HG03354 (cell line): ENCODE measurements at regions not wholly inside any gene's neighbourhood (a gene's known extent, or its start where the extent isn't known, plus 50 kb on each side); places are given as distances from the start of the nearest gene placed in this dataset.
"Not testable (repeated sequence)": the region's sequence is repeated elsewhere in the genome, so short reads cannot be mapped to it uniquely, and the experiment has no call there.

Source experiments
- ATAC-seq: cut with Tn5 transposase; IDR thresholded peaks from one replicate; pipeline ENCODE4 v1.9.1; 2021; ENCODE audit warnings: mild to moderate bottlenecking; ENCODE audit not compliant: unreplicated experiment, poor library complexity, severe bottlenecking

- ATAC-seq: no peak
Observed at GRCh38 chr10:26355241-26355640, 82.9 kb upstream of the APBB1IP start.

GRCh38 chr10:26357203-26357602 lies 80.9 kb upstream of the APBB1IP start:
- peak; percentile 64 for ATAC-seq

GRCh38 chr10:26358071-26358470 lies 80.1 kb upstream of the APBB1IP start:
- no peak for ATAC-seq

- no peak for ATAC-seq
Observed at GRCh38 chr10:26359670-26360069, 78.5 kb upstream of the APBB1IP start.

- ATAC-seq: no peak
Observed at GRCh38 chr10:26361351-26361750, 76.8 kb upstream of the APBB1IP start.

GRCh38 chr10:26361971-26362370 lies 76.2 kb upstream of the APBB1IP start:
- no peak for ATAC-seq

GRCh38 chr10:26365681-26366358 lies 72.3 kb upstream of the APBB1IP start:
- ATAC-seq: peak; percentile 52

DNA sequence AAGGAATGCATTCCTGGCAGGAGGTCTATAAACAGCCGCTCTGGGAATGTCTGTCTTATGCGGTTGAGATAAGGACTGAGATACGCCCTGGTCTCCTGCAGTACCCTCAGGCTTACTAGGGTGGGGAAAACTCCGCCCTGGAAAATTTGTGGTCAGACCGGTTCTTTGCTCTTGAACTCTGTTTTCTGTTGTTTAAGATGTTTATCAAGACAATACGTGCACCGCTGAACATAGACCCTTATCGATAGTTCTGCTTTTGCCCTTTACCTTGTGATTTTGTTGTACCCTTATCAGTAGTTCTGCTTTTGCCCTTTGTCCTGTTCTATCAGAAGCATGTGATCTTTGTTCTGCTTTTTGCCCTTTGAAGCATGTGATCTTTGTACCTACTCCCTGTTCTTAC lies 71.1 kb upstream of the APBB1IP start:
- ATAC-seq: not testable (repeated sequence)

DNA sequence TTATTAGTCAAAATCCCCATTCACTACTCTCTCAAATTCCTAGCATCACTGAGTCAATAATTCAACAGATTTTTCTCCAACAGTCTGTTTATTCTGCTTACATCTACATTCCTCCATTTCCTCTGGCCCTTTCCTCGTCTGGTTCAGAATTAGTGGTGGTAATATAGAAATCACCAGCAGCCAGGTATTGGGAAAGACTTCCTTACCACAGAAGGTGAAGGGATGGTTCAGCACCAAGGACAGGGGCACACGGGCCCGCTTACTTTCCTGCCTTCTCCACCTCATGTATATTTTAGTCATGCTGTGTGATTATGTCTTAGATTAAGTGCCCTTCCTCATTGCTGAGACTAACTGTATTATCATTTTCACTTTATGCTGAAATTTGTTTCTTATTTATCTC lies 70.4 kb upstream of the APBB1IP start:
- no peak for ATAC-seq

GRCh38 chr10:26368463-26368862 lies 69.7 kb upstream of the APBB1IP start:
- ATAC-seq: peak; percentile 42

- peak; percentile 73 for ATAC-seq
Observed at GRCh38 chr10:26372513-26373354, 65.4 kb upstream of the APBB1IP start.

DNA sequence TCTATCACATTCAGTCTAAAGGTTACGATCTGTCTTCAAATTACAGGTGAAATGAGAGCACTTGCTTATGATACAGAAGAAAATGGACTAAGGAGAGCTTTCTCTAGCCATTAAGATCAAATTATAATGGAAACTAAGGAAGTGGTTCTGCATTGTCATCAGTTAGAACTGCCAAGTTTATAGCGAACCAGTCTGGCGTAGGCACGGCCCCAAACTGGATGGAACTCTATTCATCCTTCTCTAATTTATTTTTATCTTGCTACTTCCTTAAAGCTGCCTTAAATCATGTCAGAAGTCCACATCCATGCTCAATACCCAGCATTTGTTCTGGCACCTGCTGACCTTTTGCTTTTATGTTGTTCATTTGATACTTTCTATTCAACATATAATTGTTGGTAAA lies 63.7 kb upstream of the APBB1IP start:
- no peak for ATAC-seq

DNA sequence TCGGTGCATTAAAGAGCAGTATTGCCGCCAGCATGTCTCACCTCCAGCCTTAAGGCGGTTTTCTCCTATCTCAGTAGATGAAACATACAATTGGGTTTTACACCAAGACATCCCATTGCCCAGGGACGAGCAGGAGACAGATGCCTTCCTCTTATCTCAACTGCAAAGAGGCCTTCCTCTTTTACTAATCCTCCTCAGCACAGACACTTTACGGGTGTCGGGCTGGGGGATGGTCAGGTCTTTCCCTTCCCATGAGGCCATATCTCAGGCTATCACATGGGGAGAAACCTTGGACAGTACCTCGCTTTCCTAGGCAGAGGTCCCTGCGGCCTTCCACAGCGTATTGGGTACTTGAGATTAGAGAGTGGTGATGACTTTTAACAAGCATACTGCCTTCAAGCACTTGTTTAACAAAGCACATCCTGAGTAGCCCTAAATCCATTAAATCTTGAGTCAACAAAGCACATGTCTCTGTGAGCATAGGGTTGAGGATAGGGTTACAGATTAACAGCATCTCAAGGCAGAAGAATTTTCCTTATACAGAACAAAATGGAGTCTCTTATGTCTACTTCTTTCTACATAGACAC lies 60.8 kb upstream of the APBB1IP start:
- ATAC-seq: not testable (repeated sequence)

GRCh38 chr10:26378861-26379294 lies 59.3 kb upstream of the APBB1IP start:
- ATAC-seq: no peak

GRCh38 chr10:26380815-26381214 lies 57.3 kb upstream of the APBB1IP start:
- ATAC-seq: no peak

- no peak for ATAC-seq
Observed at GRCh38 chr10:26381986-26382385, 56.2 kb upstream of the APBB1IP start.

DNA sequence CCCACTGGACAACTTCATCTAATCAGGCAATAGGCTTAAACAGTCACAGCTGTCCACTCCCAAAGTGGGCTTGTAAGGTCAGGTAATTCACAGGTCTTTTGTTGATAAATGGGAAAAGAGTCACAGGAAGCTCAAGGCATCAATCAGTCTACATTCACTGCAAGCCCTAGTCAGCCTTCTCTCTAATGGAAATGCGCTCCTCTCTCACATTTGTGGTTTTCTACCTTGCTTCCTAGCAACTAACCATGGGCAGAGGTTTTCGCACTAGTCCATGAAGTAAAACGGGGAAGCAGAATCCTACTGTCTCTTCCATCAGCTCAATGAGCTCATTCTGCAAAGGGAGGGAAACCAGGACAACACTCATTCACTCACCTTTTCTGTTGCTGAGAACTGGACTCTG lies 53.5 kb upstream of the APBB1IP start:
- no peak for ATAC-seq

- ATAC-seq: no peak
Observed at GRCh38 chr10:26385443-26385842, 52.7 kb upstream of the APBB1IP start.

DNA sequence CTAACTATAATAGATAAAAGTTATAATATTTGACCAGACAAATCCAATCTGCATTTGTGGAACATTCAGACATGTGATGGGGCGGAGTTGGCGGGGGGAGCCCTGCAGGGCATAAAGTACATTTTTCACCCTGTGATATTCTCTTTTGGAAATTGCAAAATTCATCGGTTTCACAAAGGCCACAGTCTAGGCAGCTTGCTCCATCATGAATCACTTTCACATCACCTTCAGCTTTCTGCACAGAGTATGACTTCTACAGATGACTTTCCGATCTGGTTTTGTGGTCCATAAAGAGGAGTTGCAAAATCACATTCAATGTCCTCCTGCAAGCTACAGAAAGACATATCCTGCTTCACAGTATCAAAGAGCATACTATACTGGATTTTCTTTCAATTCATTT lies 51.4 kb upstream of the APBB1IP start:
- ATAC-seq: no peak
